ENCODE measurements at regions not wholly inside any gene's neighbourhood (a gene's known extent, or its start where the extent isn't known, plus 50 kb on each side); places are given as distances from the start of the nearest gene placed in this dataset.
A peak's percentile ranks its signal among the peaks of the same experiment; 100 is the strongest.
"Not testable (repeated sequence)": the region's sequence is repeated elsewhere in the genome, so short reads cannot be mapped to it uniquely, and the experiment has no call there.

- DNase-seq, result no peak
Measured at GRCh38 chr13:90445179-90445578, 902.3 kb upstream of the MIR17HG start.

- DNase-seq, result no peak
Measured at GRCh38 chr13:90447034-90447733, 900.3 kb upstream of the MIR17HG start.

DNA sequence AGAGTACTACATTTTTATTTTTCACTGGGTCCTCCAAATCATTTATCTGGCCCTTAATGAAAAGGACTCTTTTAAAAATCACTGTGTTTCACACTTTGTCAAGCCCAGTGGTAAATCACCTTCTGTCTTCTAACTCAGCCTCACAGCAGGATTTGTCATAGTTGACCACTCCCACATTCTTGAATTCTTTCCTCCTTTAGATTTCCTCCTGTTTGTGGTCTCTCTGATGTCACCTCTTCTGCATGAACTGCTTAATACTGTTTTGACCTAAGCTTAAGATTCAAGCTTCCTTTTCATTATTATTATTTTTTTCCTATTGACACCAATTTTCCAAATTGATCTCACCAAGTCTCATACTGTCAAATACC is 899.8 kb upstream of the MIR17HG start:
- DNase-seq, result no peak

DNA sequence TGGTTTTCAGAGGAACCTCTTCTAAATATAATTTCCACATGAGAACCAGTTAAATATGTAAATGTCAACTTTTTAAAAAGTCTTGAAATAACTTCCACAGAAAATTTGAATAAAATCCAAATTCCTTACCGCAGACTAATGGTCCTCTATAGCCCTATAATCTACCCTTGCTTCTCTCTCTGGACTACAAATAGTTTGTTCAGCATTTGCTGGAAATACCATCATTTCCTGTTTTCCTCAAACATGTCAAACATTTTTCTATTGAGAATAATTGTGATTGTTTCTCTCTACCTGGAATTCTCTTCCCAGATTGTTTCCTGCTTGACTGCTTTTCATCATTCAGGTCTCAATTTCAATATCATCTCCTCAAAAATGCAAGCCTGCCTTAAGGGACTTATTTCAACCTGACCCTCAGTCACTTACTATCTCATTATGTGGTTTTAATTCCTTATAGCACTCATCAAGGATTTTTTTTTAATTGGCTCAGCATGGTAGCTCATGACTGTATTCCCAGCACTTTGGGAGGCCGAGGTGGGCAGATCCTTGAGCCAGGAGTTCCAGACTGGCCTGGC is 898.9 kb upstream of the MIR17HG start:
- DNase-seq, result no peak

GRCh38 chr13:90453342-90453741 is 894.1 kb upstream of the MIR17HG start:
- no peak for DNase-seq

- DNase-seq, result no peak
Measured at GRCh38 chr13:90454002-90454636, 893.4 kb upstream of the MIR17HG start.

DNA sequence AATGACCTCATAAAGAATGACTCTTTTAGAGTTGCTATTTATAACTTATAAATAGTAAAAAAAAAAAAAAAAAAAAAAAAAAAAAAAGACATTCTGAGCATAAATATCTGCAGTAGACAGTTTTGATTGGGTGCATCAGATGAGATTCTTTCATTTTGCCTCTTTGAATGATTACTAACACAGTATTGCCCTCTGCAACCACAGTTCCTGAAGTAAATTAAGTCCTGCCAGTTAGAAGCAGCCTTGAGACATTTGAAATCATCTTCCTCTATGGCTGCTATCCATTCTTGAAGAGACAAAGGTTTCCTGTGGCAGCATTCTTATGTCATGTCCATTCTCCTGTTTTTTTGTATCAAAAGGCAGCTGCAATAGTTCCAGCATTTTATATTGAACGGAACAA is 892.4 kb upstream of the MIR17HG start:
- DNase-seq, result no peak

DNA sequence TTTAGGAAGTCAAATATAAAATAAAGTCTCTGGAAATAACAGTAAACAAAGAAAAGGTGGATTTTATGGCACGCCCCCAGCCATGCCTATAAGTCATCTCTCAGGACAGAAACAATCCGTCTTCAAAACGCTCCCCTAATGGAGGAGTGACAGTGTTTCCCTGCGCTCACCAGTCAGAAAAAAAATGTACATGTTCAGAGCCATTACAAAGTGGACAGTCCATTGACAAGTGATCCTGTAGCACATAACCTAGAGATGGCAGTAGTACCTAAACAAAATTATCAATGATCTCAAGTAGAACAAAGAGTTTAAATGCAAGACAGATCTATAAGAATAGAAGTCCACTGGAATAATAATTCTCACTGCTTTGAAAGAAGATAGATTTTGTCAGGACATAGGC is 891.7 kb upstream of the MIR17HG start:
- DNase-seq, result no peak

GRCh38 chr13:90461398-90461797 is 886.1 kb upstream of the MIR17HG start:
- no peak for DNase-seq

GRCh38 chr13:90477216-90477615 is 870.3 kb upstream of the MIR17HG start:
- DNase-seq, result no peak

- DNase-seq, result no peak
Measured at GRCh38 chr13:90483906-90484305, 863.6 kb upstream of the MIR17HG start.

GRCh38 chr13:90485436-90485835 is 862.1 kb upstream of the MIR17HG start:
- no peak for DNase-seq

DNA sequence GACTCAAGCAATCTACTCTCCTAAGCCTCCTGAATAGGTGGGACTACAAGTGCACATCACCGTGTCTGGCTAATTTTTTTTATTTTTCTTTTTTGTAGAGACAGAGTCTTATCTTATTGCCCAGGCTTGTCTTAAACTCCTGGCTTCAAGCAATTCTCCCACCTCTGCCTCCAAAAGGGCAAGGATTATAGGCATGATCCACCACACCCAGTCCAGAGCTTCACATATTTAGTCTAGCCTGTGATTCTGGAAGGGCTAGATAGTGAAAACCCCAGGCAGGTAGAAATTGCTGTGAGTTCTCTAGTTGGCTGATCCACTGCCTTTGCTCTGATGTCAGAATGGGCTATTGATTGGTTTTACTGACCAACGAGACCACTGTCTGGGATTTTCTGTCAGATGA is 854.6 kb upstream of the MIR17HG start:
- DNase-seq, result no peak

- no peak for DNase-seq
Measured at GRCh38 chr13:90493667-90494066, 853.8 kb upstream of the MIR17HG start.

GRCh38 chr13:90494849-90495248 is 852.6 kb upstream of the MIR17HG start:
- not testable (repeated sequence) for DNase-seq

- no peak for DNase-seq
Measured at GRCh38 chr13:90498096-90498495, 849.4 kb upstream of the MIR17HG start.

DNA sequence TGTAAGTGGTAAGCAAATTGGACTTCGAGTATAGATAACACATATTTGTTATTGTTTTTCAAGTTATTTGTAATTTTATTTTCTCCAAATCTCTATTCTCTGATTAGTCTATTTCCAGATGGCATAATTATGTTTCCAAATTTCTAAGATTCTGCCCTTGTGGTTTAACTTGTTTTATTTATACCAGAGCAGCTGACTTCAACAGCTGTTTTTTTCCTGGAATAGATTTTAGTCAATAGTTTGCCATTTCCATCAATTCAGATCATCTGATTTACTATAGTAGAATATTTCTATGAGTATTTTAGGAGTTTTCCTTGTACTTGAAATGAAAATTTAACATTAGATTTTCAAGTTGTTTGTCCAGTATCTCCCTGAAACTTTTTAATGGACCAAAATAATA is 848.7 kb upstream of the MIR17HG start:
- DNase-seq, result no peak

- DNase-seq, result no peak
Measured at GRCh38 chr13:90500569-90500968, 846.9 kb upstream of the MIR17HG start.

DNA sequence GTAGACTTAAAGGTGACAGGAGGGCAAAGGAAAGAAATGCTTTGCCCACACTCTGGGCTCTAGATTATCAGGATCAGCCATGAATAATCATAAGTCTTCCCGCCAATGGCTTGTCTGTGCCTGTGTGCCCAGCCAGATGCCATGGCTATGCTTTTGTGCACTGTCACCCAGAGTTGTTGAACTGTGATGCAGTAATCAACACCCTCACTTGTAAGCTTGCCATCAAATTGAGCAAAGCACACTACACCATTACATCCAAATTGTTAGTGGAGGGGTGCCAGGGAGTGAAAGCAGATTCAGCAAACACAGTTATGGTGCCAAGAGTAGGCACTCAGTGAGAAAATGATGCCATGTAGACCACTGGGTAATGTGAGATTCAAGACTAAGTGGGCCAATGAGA is 845.3 kb upstream of the MIR17HG start:
- DNase-seq, result peak; percentile 6

DNA sequence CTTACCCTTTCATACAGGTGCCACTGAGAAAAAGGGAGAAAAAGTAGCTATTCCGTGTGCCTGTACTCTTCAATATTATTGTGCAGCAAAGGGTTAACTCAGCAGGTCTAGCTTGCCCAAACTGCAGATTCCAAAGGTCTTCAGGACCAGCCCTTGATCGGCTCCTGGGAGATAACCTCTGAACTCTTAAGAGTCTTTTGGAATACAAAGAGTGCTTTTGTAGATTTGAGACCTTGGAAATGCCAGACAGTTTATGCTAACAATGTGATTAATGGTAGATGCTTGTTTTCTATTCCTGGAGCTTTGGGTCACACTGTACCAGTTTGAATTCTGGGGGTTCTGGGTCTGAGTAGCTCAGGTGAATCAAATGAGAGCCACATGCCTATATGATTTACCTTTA is 844.7 kb upstream of the MIR17HG start:
- no peak for DNase-seq

- DNase-seq, result no peak
Measured at GRCh38 chr13:90510319-90510718, 837.2 kb upstream of the MIR17HG start.

DNA sequence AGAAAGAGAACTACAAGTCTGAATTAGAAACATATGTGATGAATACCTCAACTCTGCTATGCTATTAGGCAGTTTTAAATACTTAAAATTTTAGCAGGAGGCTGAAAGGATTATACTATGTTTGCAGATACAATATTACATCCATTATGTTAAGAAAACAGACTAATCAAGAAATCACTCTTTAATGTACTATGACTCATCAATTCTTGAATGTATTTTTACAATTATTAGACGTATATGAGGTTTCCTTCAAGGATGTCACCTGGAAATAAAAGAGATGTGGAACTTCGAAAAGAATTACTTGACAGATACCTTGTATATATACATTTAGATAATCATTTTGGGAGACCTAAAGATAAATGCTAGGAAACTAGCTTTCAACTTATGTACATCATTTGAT is 835.6 kb upstream of the MIR17HG start:
- no peak for DNase-seq

DNA sequence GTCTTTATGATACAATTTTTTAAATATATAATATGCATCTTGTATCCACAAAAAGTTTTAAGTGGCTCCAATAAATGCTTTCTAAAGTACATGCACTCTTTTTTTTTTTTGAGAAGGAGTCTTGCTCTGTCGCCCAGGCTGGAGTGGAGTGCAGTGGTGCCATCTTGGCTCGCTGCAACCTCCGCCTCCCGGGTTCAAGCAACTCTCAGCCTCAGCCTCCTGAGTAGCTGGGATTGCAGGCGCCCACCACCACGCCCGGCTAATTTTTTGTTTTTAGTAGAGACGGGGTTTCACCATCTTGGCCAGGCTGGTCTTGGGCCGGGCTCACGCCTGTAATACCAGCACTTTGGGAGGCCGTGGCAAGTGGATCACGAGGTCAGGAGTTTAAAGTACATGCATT is 832.8 kb upstream of the MIR17HG start:
- DNase-seq, result not testable (repeated sequence)

DNA sequence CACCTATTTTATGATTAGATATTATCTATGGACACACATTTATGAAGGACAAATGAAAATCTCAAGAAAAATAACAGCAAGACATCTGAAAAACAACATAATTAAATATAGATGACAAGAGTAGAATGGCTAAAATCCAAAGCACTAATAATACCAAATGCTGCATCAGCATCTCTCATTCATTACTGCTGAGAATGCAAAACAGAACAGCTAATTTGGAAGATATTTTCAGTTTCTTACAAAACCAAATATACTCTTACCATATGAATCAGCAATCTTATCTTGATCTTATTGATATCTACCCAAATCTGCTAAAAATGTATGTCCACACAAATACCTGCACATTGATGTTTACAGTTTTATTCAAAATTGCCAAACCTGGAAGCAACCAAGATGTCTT is 829.1 kb upstream of the MIR17HG start:
- DNase-seq, result no peak

DNA sequence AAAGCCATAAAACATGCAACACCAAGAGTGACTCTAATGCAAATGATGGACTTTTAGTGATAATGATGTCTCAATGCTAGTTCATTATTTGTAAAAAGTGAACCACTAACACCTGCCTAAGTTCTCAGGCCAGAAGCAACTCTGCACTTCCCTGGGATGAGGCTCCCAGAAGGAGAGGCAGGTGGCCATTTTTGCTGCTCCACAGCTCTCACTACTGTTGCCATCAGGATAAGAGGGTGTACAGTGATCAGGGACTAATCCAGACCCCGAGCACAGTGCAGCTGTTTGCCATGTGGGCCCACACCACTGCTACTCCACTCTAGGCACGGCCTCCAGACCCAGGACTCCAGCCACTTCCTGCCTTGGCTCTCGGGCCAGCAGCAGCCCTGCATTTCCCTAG is 828.3 kb upstream of the MIR17HG start:
- no peak for DNase-seq
